Loucy (cell line): ENCODE measurements at regions not wholly inside any gene's neighbourhood (a gene's known extent, or its start where the extent isn't known, plus 50 kb on each side); places are given as distances from the start of the nearest gene placed in this dataset.

Experiments used
- CTCF ChIP-seq: fragments of 200-600 bp; sonication (generic); conservative IDR thresholded peaks from 2 replicates; pipeline ENCODE4 v1.5.1; 2014; ENCODE audit warnings: mild to moderate bottlenecking, antibody characterized with exemption, low read length
- EZH2phosphoT487 ChIP-seq: fragments of 200-600 bp; IDR thresholded peaks from 2 replicates; pipeline ENCODE4 v1.6.1; 2018; ENCODE audit warnings: antibody characterized with exemption, mild to moderate bottlenecking, moderate library complexity, borderline replicate concordance

GRCh38 chr5:13470975-13471374 is 473.5 kb downstream of the DNAH5 start:
- TF ChIP-seq CTCF (no peak), EZH2phosphoT487 (no peak)
